HG03159 (cell line): ENCODE measurements at regions not wholly inside any gene's neighbourhood (a gene's known extent, or its start where the extent isn't known, plus 50 kb on each side); places are given as distances from the start of the nearest gene placed in this dataset.
A peak's percentile ranks its signal among the peaks of the same experiment; 100 is the strongest.

Source experiments
- ATAC-seq: cut with Tn5 transposase; IDR thresholded peaks from one replicate; pipeline ENCODE4 v1.9.1; 2021; ENCODE audit warnings: mild to moderate bottlenecking, moderate library complexity; ENCODE audit not compliant: unreplicated experiment

GRCh38 chr4:11529625-11530201, 101.0 kb upstream of the HS3ST1 start:
- no peak for ATAC-seq

GRCh38 chr4:11525085-11525484, 96.4 kb upstream of the HS3ST1 start:
- no peak for ATAC-seq

- no peak for ATAC-seq
Measured at GRCh38 chr4:11518754-11519153, 90.1 kb upstream of the HS3ST1 start.

GRCh38 chr4:11514779-11515419, 86.2 kb upstream of the HS3ST1 start:
- no peak for ATAC-seq

- no peak for ATAC-seq
Measured at GRCh38 chr4:11514003-11514402, 85.3 kb upstream of the HS3ST1 start.

- ATAC-seq, result no peak
Measured at GRCh38 chr4:11512871-11513270, 84.2 kb upstream of the HS3ST1 start.

GRCh38 chr4:11511321-11511720, 82.6 kb upstream of the HS3ST1 start:
- ATAC-seq, result no peak

- no peak for ATAC-seq
Measured at GRCh38 chr4:11507920-11508319, 79.2 kb upstream of the HS3ST1 start.

- ATAC-seq, result no peak
Measured at GRCh38 chr4:11506194-11506593, 77.5 kb upstream of the HS3ST1 start.

- no peak for ATAC-seq
Measured at GRCh38 chr4:11505221-11505971, 76.7 kb upstream of the HS3ST1 start.

GRCh38 chr4:11503166-11503565, 74.5 kb upstream of the HS3ST1 start:
- ATAC-seq, result no peak

GRCh38 chr4:11497972-11498371, 69.3 kb upstream of the HS3ST1 start:
- ATAC-seq, result no peak

- ATAC-seq, result no peak
Measured at GRCh38 chr4:11497212-11497806, 68.6 kb upstream of the HS3ST1 start.

GRCh38 chr4:11496351-11496829, 67.7 kb upstream of the HS3ST1 start:
- ATAC-seq, result no peak

GRCh38 chr4:11495818-11496217, 67.1 kb upstream of the HS3ST1 start:
- no peak for ATAC-seq

- ATAC-seq, result no peak
Measured at GRCh38 chr4:11495291-11495690, 66.6 kb upstream of the HS3ST1 start.

- ATAC-seq, result no peak
Measured at GRCh38 chr4:11494232-11494631, 65.5 kb upstream of the HS3ST1 start.

- peak; percentile 69 for ATAC-seq
Measured at GRCh38 chr4:11489453-11490083, 60.9 kb upstream of the HS3ST1 start.

- ATAC-seq, result peak; percentile 8
Measured at GRCh38 chr4:11488657-11489452, 60.2 kb upstream of the HS3ST1 start.

GRCh38 chr4:11487868-11488544, 59.3 kb upstream of the HS3ST1 start:
- no peak for ATAC-seq
